KMS-11 (cell line): ENCODE measurements at regions not wholly inside any gene's neighbourhood (a gene's known extent, or its start where the extent isn't known, plus 50 kb on each side); places are given as distances from the start of the nearest gene placed in this dataset.

Experiments
- H2AFZ ChIP-seq: fragments of 200-600 bp; sonication (generic); 2 replicates; pipeline ENCODE4 v1.6.1; 2016; ENCODE audit warnings: antibody characterized with exemption, mixed run types, low read depth
- H3K27ac ChIP-seq: fragments of 200-600 bp; sonication (generic); 2 replicates; pipeline ENCODE4 v1.6.1; 2016; ENCODE audit warnings: mild to moderate bottlenecking, mixed run types
- H3K27me3 ChIP-seq: fragments of 200-600 bp; sonication (generic); 2 replicates; pipeline ENCODE4 v1.6.1; 2017; ENCODE audit warnings: mild to moderate bottlenecking, low read depth, mixed run types, moderate library complexity; ENCODE audit not compliant: insufficient read depth
- H3K36me3 ChIP-seq: fragments of 200-600 bp; sonication (generic); 2 replicates; pipeline ENCODE4 v1.6.1; 2017; ENCODE audit warnings: mild to moderate bottlenecking, mixed run types; ENCODE audit not compliant: insufficient read depth
- H3K4me1 ChIP-seq: fragments of 200-600 bp; sonication (generic); 2 replicates; pipeline ENCODE4 v1.6.1; 2016; ENCODE audit warnings: mild to moderate bottlenecking, low read depth, mixed run types; ENCODE audit not compliant: poor library complexity, severe bottlenecking
- H3K4me2 ChIP-seq: fragments of 200-600 bp; sonication (generic); 2 replicates; pipeline ENCODE4 v1.7.0; 2016; ENCODE audit warnings: mild to moderate bottlenecking, mixed run types
- H3K4me3 ChIP-seq: fragments of 200-600 bp; sonication (generic); IDR thresholded peaks from 2 replicates; pipeline ENCODE4 v1.6.1; 2017; ENCODE audit warnings: low read depth, low read length, mixed read lengths; ENCODE audit not compliant: insufficient read depth
- H3K79me2 ChIP-seq: fragments of 200-600 bp; sonication (generic); 2 replicates; pipeline ENCODE4 v1.6.1; 2016; ENCODE audit warnings: low read depth, mixed run types; ENCODE audit not compliant: insufficient read depth
- H3K9ac ChIP-seq: fragments of 200-600 bp; sonication (generic); 2 replicates; pipeline ENCODE4 v1.6.1; 2016; ENCODE audit warnings: mild to moderate bottlenecking, mixed run types
- H4K20me1 ChIP-seq: fragments of 200-600 bp; sonication (generic); 2 replicates; pipeline ENCODE4 v1.6.1; 2016; ENCODE audit warnings: mild to moderate bottlenecking, mixed run types; ENCODE audit not compliant: insufficient read depth
- TF ChIP-seq, protein P1 (sequence below): fragments of 200-600 bp; sonication (generic); conservative IDR thresholded peaks from 2 replicates; pipeline ENCODE4 v1.6.1; 2017; ENCODE audit warnings: low read depth, mild to moderate bottlenecking, antibody characterized with exemption, low read length, moderate library complexity, mixed read lengths

DNA sequence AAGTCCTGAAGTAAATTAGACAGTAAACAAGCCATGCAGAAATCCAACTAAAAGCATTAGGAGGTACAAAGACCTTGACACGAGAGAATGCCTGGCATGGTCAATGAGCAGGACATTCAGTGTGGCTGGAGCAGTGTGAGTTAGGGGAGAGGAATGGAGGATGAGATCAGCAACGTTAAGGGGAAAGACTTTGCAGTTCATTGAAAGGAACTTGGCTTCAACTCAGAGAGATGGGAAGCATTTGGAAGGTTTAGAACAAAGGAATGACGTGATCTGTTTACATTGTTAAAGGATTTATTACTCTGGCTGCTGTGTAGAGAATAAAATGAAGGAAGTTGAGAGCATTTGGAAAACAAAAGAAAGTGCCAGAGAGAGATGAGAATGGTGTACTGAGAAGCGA, 621.3 kb downstream of the XIRP2 start:
- H3K36me3 ChIP-seq, result no peaks in the 10 kb centered on the region
- no peak overlapping the region for H3K27ac ChIP-seq
- H3K79me2 ChIP-seq, result no peaks in the 10 kb centered on the region
- no peaks in the 10 kb centered on the region for H3K4me1 ChIP-seq
- TF ChIP-seq, protein P1, sequence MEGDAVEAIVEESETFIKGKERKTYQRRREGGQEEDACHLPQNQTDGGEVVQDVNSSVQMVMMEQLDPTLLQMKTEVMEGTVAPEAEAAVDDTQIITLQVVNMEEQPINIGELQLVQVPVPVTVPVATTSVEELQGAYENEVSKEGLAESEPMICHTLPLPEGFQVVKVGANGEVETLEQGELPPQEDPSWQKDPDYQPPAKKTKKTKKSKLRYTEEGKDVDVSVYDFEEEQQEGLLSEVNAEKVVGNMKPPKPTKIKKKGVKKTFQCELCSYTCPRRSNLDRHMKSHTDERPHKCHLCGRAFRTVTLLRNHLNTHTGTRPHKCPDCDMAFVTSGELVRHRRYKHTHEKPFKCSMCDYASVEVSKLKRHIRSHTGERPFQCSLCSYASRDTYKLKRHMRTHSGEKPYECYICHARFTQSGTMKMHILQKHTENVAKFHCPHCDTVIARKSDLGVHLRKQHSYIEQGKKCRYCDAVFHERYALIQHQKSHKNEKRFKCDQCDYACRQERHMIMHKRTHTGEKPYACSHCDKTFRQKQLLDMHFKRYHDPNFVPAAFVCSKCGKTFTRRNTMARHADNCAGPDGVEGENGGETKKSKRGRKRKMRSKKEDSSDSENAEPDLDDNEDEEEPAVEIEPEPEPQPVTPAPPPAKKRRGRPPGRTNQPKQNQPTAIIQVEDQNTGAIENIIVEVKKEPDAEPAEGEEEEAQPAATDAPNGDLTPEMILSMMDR, result no peak
- no peak overlapping the region for H2AFZ ChIP-seq
- no peak overlapping the region for H3K9ac ChIP-seq
- no peaks in the 10 kb centered on the region for H3K27me3 ChIP-seq
- H3K4me3 ChIP-seq, result no peak overlapping the region
- no peak overlapping the region for H3K4me2 ChIP-seq
- H4K20me1 ChIP-seq, result no peaks in the 10 kb centered on the region

DNA sequence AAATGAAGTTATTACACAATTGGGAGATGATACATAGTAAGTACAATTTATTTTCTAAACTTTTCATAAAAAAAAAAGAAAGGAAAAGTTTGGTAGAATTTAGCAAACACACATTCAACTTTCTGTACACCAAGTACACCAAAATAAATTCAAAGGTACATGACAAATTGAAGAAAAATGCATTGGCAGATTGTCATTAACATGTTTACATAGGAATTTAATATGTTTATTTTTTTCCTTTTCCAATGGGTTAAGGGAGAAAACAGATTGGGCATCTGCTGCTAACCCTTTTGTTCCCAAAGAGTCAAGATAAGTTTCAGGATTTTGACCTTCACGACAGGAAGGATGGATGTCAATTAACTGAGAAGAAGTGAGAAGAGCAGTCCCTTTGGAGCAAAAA, 620.4 kb downstream of the XIRP2 start:
- no peaks in the 10 kb centered on the region for H4K20me1 ChIP-seq
- no peaks in the 10 kb centered on the region for H3K4me1 ChIP-seq
- no peaks in the 10 kb centered on the region for H3K36me3 ChIP-seq
- H3K4me3 ChIP-seq, result no peak overlapping the region
- H2AFZ ChIP-seq, result no peak overlapping the region
- TF ChIP-seq, protein P1, result no peak
- no peak overlapping the region for H3K27ac ChIP-seq
- H3K9ac ChIP-seq, result no peak overlapping the region
- H3K27me3 ChIP-seq, result no peaks in the 10 kb centered on the region
- no peak overlapping the region for H3K4me2 ChIP-seq
- no peaks in the 10 kb centered on the region for H3K79me2 ChIP-seq

DNA sequence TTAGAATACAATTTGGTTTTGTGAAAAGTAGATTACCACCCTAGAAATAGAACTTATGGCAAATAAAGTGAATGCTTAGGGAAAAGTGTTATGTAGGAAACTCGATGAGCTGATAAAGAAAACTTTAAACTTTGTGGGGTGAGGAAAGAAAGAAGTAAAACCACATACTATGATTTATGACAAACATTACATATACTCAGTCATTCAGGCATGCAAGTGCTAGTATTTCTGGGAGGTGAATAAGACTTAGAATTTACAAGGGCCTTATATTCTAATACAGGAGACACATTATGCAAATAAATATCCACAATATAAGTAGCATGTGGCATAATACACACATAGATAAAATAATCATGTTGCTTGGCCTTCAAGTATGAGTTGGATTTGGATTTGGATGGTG, 618.1 kb downstream of the XIRP2 start:
- H3K4me2 ChIP-seq, result no peak overlapping the region

DNA sequence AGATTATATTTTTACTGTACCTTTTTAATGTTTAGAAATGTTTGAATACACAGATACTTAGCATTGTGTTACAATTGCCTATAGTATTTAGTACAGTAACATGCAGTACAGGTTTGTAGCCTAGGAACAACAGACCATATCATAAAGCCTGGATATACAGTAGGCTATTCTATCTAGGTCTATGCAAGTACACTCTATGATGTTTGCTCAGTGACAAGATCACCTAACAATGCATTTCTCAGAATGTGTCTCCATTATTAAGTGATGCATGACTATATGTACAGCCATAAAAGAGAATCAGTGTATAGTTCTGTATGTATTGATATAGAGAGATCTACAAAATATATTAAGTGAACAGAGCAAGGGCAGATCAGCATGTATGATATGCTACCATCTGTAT, 616.4 kb downstream of the XIRP2 start:
- Histone ChIP-seq H2AFZ (no peak overlapping the region), H3K9ac (no peak overlapping the region), H3K4me2 (no peak overlapping the region)

More for the DNA sequence above, 618.1 kb downstream of the XIRP2 start:
- TF ChIP-seq, protein P1, result no peak
- no peak overlapping the region for H3K27ac ChIP-seq
- no peaks in the 10 kb centered on the region for H3K4me1 ChIP-seq
- H3K9ac ChIP-seq, result no peak overlapping the region
- no peaks in the 10 kb centered on the region for H4K20me1 ChIP-seq
- no peak overlapping the region for H3K4me3 ChIP-seq
- H2AFZ ChIP-seq, result no peak overlapping the region
- no peaks in the 10 kb centered on the region for H3K27me3 ChIP-seq
- no peaks in the 10 kb centered on the region for H3K79me2 ChIP-seq
- no peaks in the 10 kb centered on the region for H3K36me3 ChIP-seq

More for the DNA sequence above, 616.4 kb downstream of the XIRP2 start:
- Histone ChIP-seq H3K4me3 (no peak overlapping the region), H3K27ac (no peak overlapping the region), H3K36me3 (no peaks in the 10 kb centered on the region), H3K27me3 (no peaks in the 10 kb centered on the region), H4K20me1 (no peaks in the 10 kb centered on the region), H3K4me1 (no peaks in the 10 kb centered on the region), H3K79me2 (no peaks in the 10 kb centered on the region)
- TF ChIP-seq, protein P1, result no peak
